ENCODE measurements at regions not wholly inside any gene's neighbourhood (a gene's known extent, or its start where the extent isn't known, plus 50 kb on each side); places are given as distances from the start of the nearest gene placed in this dataset.
A peak's percentile ranks its signal among the peaks of the same experiment; 100 is the strongest.

- no peak for DNase-seq (ENCODE audit: low read depth, low spot score)
These were observed 212.2 kb downstream of the BUD13 start for GRCh38 chr11:116560589-116560988.

GRCh38 chr11:116558504-116559211 lies 214.1 kb downstream of the BUD13 start:
- DNase-seq (ENCODE audit: low read depth, low spot score): no peak

- no peak for DNase-seq (ENCODE audit: low read depth, low spot score)
These were observed 215.5 kb downstream of the BUD13 start for GRCh38 chr11:116557282-116557681.

GRCh38 chr11:116556483-116556882 lies 216.3 kb downstream of the BUD13 start:
- DNase-seq (ENCODE audit: low read depth, low spot score): no peak

GRCh38 chr11:116553482-116553881 lies 219.3 kb downstream of the BUD13 start:
- no peak for DNase-seq (ENCODE audit: low read depth, low spot score)

- no peak for DNase-seq (ENCODE audit: low read depth, low spot score)
These were observed 221.2 kb downstream of the BUD13 start for GRCh38 chr11:116551576-116551975.

GRCh38 chr11:116548256-116548655 lies 224.5 kb downstream of the BUD13 start:
- no peak for DNase-seq (ENCODE audit: low read depth, low spot score)

- no peak for DNase-seq (ENCODE audit: low read depth, low spot score)
These were observed 225.2 kb downstream of the BUD13 start for GRCh38 chr11:116547571-116547970.

GRCh38 chr11:116545912-116546311 lies 226.9 kb downstream of the BUD13 start:
- no peak for DNase-seq (ENCODE audit: low read depth, low spot score)

GRCh38 chr11:116544721-116545120 lies 228.1 kb downstream of the BUD13 start:
- DNase-seq (ENCODE audit: low read depth, low spot score): no peak

- no peak for DNase-seq (ENCODE audit: low read depth, low spot score)
These were observed 228.8 kb downstream of the BUD13 start for GRCh38 chr11:116543911-116544475.

GRCh38 chr11:116543099-116543498 lies 229.7 kb downstream of the BUD13 start:
- DNase-seq (ENCODE audit: low read depth, low spot score): no peak

GRCh38 chr11:116542406-116542805 lies 230.4 kb downstream of the BUD13 start:
- no peak for DNase-seq (ENCODE audit: low read depth, low spot score)

GRCh38 chr11:116541460-116541859 lies 231.3 kb downstream of the BUD13 start:
- no peak for DNase-seq (ENCODE audit: low read depth, low spot score)

- no peak for DNase-seq (ENCODE audit: low read depth, low spot score)
These were observed 232.0 kb downstream of the BUD13 start for GRCh38 chr11:116540645-116541304.

- DNase-seq (ENCODE audit: low read depth, low spot score): no peak
These were observed 232.9 kb downstream of the BUD13 start for GRCh38 chr11:116539836-116540418.

- DNase-seq (ENCODE audit: low read depth, low spot score): no peak
These were observed 233.6 kb downstream of the BUD13 start for GRCh38 chr11:116539211-116539610.

GRCh38 chr11:116538677-116539076 lies 234.1 kb downstream of the BUD13 start:
- no peak for DNase-seq (ENCODE audit: low read depth, low spot score)

GRCh38 chr11:116537709-116538108 lies 235.1 kb downstream of the BUD13 start:
- DNase-seq (ENCODE audit: low read depth, low spot score): no peak

GRCh38 chr11:116537121-116537520 lies 235.7 kb downstream of the BUD13 start:
- DNase-seq (ENCODE audit: low read depth, low spot score): no peak

GRCh38 chr11:116536416-116536815 lies 236.4 kb downstream of the BUD13 start:
- DNase-seq (ENCODE audit: low read depth, low spot score): no peak

- peak; percentile 66 for DNase-seq (ENCODE audit: low read depth, low spot score)
These were observed 236.8 kb downstream of the BUD13 start for GRCh38 chr11:116535994-116536393.

GRCh38 chr11:116535120-116535519 lies 237.7 kb downstream of the BUD13 start:
- no peak for DNase-seq (ENCODE audit: low read depth, low spot score)
